SJCRH30 (cell line): ENCODE measurements at regions not wholly inside any gene's neighbourhood (a gene's known extent, or its start where the extent isn't known, plus 50 kb on each side); places are given as distances from the start of the nearest gene placed in this dataset.
"Not testable (repeated sequence)": the region's sequence is repeated elsewhere in the genome, so short reads cannot be mapped to it uniquely, and the experiment has no call there.

Experiments used
- DNase-seq, 2 experiments: peaks; one replicate each; pipeline ENCODE4 v3.0.0-alpha.2; 2015 to 2020
- H3K27ac ChIP-seq: fragments of 250-450 bp; sonication (Bioruptor Pico); 2 replicates; pipeline ENCODE4 v1.5.1; 2020; ENCODE audit warnings: mild to moderate bottlenecking, moderate library complexity
- H3K27me3 ChIP-seq: fragments of 250-450 bp; sonication (Bioruptor Pico); 2 replicates; pipeline ENCODE4 v1.5.1; 2020; ENCODE audit warnings: mild to moderate bottlenecking, moderate library complexity
- H3K36me3 ChIP-seq: fragments of 250-450 bp; sonication (Bioruptor Pico); 2 replicates; pipeline ENCODE4 v1.5.1; 2020; ENCODE audit warnings: mild to moderate bottlenecking, moderate library complexity
- H3K4me1 ChIP-seq: fragments of 250-450 bp; sonication (Bioruptor Pico); 2 replicates; pipeline ENCODE4 v1.5.1; 2020; ENCODE audit warnings: mild to moderate bottlenecking, moderate library complexity
- H3K4me3 ChIP-seq: fragments of 250-450 bp; sonication (Bioruptor Pico); 2 replicates; pipeline ENCODE4 v1.5.1; 2020; ENCODE audit warnings: mild to moderate bottlenecking, moderate library complexity
- H3K9me3 ChIP-seq: fragments of 250-450 bp; sonication (Bioruptor Pico); replicated peaks from 2 replicates; pipeline ENCODE4 v1.5.1; 2020; ENCODE audit warnings: mild to moderate bottlenecking, moderate library complexity

- no peaks in the 10 kb centered on the region for H3K27me3 ChIP-seq
- no peak overlapping the region for H3K27ac ChIP-seq
- no peak overlapping the region for H3K4me3 ChIP-seq
- no peaks in the 10 kb centered on the region for H3K4me1 ChIP-seq
- no peak for DNase-seq
- no peaks in the 10 kb centered on the region for H3K36me3 ChIP-seq
- no peaks in the 10 kb centered on the region for H3K9me3 ChIP-seq
Observed at GRCh38 chr6:170139531-170139930, 151.3 kb downstream of the DLL1 start.

GRCh38 chr6:170139046-170139445, 151.8 kb downstream of the DLL1 start:
- DNase-seq, H3K4me1 ChIP-seq, H3K36me3 ChIP-seq, H3K27ac ChIP-seq, H3K9me3 ChIP-seq, H3K4me3 ChIP-seq, H3K27me3 ChIP-seq: not testable (repeated sequence)

GRCh38 chr6:170137911-170138910, 152.7 kb downstream of the DLL1 start:
- no peaks in the 10 kb centered on the region for H3K27me3 ChIP-seq
- no peaks in the 10 kb centered on the region for H3K36me3 ChIP-seq
- no peaks in the 10 kb centered on the region for H3K9me3 ChIP-seq
- H3K4me3 ChIP-seq = no peak overlapping the region
- H3K27ac ChIP-seq = no peak overlapping the region
- H3K4me1 ChIP-seq = 0 out of 2 replicates have a peak, but pooled peaks cover 3% of the 10 kb centered on the region
- no peak for DNase-seq

DNA sequence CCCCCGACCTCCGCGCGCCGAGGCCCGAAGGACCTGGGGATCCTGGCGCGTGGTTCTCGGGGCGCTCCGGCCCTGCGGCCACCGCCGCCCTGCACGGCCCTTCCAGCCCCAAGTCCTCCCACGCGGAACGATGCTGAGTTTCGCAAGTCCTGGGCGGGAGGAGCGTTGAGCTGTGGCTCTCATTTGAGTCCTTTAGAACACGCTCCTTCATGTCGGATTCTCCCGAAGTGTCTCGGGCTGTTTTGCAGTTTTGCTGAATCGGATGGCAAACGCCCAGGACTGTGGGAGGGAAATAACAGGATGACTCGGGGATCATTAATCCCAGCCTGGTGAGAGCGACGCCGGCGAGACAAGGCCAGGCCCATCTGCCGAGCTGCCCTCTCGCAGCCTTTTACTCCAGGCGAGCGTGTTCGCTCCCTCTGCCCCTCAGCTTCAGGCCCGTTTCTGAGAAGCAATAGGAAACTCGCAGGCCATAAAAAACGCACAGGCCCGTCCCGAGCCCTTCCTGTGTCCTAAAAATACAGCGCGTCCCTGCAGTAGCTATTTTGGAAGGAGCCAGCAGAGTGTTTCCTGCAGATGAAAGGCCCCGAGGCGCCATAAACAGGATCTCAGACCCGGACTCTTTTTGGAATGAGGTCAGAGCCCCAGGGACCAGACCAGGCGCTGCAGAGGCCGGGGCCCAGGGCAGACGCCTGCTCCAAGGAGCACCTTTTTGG, 153.5 kb downstream of the DLL1 start:
- H3K9me3 ChIP-seq = no peaks in the 10 kb centered on the region
- H3K27me3 ChIP-seq = no peaks in the 10 kb centered on the region
- no peak overlapping the region for H3K27ac ChIP-seq
- H3K36me3 ChIP-seq = no peaks in the 10 kb centered on the region
- H3K4me1 ChIP-seq = 0 out of 2 replicates have a peak, but pooled peaks cover 3% of the 10 kb centered on the region
- no peak overlapping the region for H3K4me3 ChIP-seq
- DNase-seq = no peak

GRCh38 chr6:170136541-170137175, 154.2 kb downstream of the DLL1 start:
- Histone ChIP-seq H3K4me3 (no peak overlapping the region), H3K27me3 (no peaks in the 10 kb centered on the region), H3K4me1 (0 out of 2 replicates have a peak, but pooled peaks cover 3% of the 10 kb centered on the region), H3K9me3 (no peaks in the 10 kb centered on the region), H3K36me3 (no peaks in the 10 kb centered on the region), H3K27ac (no peak overlapping the region)
- DNase-seq = no peak

- Histone ChIP-seq H3K4me1 (0 out of 2 replicates have a peak, but pooled peaks cover 3% of the 10 kb centered on the region), H3K36me3 (no peaks in the 10 kb centered on the region), H3K27me3 (no peaks in the 10 kb centered on the region), H3K4me3 (no peak overlapping the region), H3K9me3 (no peaks in the 10 kb centered on the region), H3K27ac (no peak overlapping the region)
- DNase-seq = no peak
Observed at GRCh38 chr6:170135821-170136471, 154.9 kb downstream of the DLL1 start.

- H3K4me3 ChIP-seq = no peak overlapping the region
- H3K36me3 ChIP-seq = no peaks in the 10 kb centered on the region
- 0 out of 2 replicates have a peak, but pooled peaks cover 3% of the 10 kb centered on the region for H3K4me1 ChIP-seq
- no peaks in the 10 kb centered on the region for H3K9me3 ChIP-seq
- H3K27ac ChIP-seq = no peak overlapping the region
- no peak for DNase-seq
- H3K27me3 ChIP-seq = no peaks in the 10 kb centered on the region
Observed at GRCh38 chr6:170135461-170135820, 155.4 kb downstream of the DLL1 start.

GRCh38 chr6:170134471-170135440, 156.1 kb downstream of the DLL1 start:
- H3K36me3 ChIP-seq = no peaks in the 10 kb centered on the region
- no peak overlapping the region for H3K27ac ChIP-seq
- no peak overlapping the region for H3K4me3 ChIP-seq
- no peaks in the 10 kb centered on the region for H3K9me3 ChIP-seq
- H3K27me3 ChIP-seq = no peaks in the 10 kb centered on the region
- no peak for DNase-seq
- H3K4me1 ChIP-seq = 0 out of 2 replicates have a peak, but pooled peaks cover 3% of the 10 kb centered on the region

DNA sequence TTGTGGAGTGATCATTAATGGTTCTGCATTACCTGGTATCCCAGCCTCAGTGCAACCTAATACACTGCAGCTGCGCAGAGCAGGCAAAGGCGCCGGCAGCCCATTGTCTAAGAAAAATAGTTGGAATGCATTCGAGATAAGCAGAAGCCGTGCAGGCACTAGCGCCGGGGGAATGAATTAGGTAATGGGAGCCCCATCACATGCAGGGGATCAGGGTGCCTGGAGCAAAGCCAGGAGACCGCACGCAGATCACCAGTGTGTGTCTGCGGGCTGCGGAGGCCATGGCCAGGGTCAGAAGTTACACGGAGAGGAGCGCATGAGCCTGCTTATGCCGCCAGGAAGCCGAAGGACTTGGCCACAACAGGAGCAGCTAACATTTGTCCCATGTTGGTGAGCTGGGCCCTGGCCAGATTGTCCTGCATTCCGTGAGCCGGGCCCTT, 156.8 kb downstream of the DLL1 start:
- Histone ChIP-seq H3K9me3 (no peaks in the 10 kb centered on the region), H3K36me3 (no peaks in the 10 kb centered on the region), H3K4me3 (no peak overlapping the region), H3K27me3 (no peaks in the 10 kb centered on the region), H3K4me1 (0 out of 2 replicates have a peak, but pooled peaks cover 3% of the 10 kb centered on the region), H3K27ac (no peak overlapping the region)
- DNase-seq = peak; percentile 56 to 59

DNA sequence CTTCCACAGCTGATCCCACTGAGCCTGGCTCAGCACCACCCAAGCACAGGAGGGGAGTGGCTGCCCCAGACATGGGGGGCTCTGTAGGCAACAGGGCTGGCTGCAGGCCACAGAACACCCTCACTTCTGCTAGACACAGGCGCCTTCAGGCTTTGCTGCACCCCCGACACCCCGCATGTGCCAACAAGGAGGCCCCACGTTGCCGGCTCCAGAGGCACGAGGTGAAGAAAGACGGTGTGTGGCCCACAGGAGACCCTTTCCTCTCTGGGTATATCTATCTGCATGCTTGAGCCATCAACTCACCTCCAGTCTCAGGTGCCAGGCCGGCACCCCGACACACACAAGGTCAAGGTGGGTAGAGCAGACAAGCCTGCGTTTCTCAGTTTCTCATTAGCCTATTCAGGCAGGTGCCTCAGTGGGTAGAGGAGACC, 158.3 kb downstream of the DLL1 start:
- Histone ChIP-seq H3K36me3 (no peaks in the 10 kb centered on the region), H3K27ac (no peak overlapping the region), H3K9me3 (no peaks in the 10 kb centered on the region), H3K4me1 (0 out of 2 replicates have a peak, but pooled peaks cover 3% of the 10 kb centered on the region), H3K4me3 (no peak overlapping the region), H3K27me3 (no peaks in the 10 kb centered on the region)
- no peak for DNase-seq

- Histone ChIP-seq H3K36me3 (no peaks in the 10 kb centered on the region), H3K9me3 (no peaks in the 10 kb centered on the region), H3K27ac (no peak overlapping the region), H3K27me3 (no peaks in the 10 kb centered on the region), H3K4me1 (0 out of 2 replicates have a peak, but pooled peaks cover 3% of the 10 kb centered on the region), H3K4me3 (no peak overlapping the region)
- DNase-seq = no peak
Observed at GRCh38 chr6:170132011-170132521, 158.8 kb downstream of the DLL1 start.

DNA sequence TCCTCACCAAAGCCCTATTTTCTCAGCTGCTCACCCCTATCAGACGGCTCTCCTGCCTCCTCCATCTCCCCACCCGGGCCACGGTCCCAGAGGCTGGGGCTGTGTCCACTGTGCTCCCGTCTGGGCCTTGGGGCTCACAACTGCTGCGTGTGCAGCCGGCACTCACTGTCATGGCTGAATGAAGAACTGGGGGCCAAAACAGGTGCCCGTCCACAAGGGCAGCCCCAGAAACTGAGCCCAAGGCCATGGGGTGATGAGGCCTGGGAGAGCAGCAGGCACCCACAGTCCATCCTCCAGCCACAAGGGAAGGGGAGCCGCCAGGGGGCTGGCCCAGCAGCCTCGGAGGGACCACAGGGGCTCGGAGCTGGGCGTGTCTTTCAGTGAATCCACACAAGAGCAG, 159.5 kb downstream of the DLL1 start:
- H3K4me3 ChIP-seq = no peak overlapping the region
- 0 out of 2 replicates have a peak, but pooled peaks cover 3% of the 10 kb centered on the region for H3K27me3 ChIP-seq
- H3K36me3 ChIP-seq = no peaks in the 10 kb centered on the region
- no peaks in the 10 kb centered on the region for H3K9me3 ChIP-seq
- DNase-seq = no peak
- H3K27ac ChIP-seq = no peak overlapping the region
- 0 out of 2 replicates have a peak, but pooled peaks cover 3% of the 10 kb centered on the region for H3K4me1 ChIP-seq

- H3K4me1 ChIP-seq = 0 out of 2 replicates have a peak, but pooled peaks cover 3% of the 10 kb centered on the region
- 0 out of 2 replicates have a peak, but pooled peaks cover 6% of the 10 kb centered on the region for H3K27me3 ChIP-seq
- no peak overlapping the region for H3K4me3 ChIP-seq
- DNase-seq = no peak
- no peaks in the 10 kb centered on the region for H3K36me3 ChIP-seq
- no peak overlapping the region for H3K27ac ChIP-seq
- H3K9me3 ChIP-seq = no peaks in the 10 kb centered on the region
Observed at GRCh38 chr6:170130771-170131241, 160.1 kb downstream of the DLL1 start.
